Globus pallidus (tissue), 1 donor: ENCODE measurements at regions not wholly inside any gene's neighbourhood (a gene's known extent, or its start where the extent isn't known, plus 50 kb on each side); places are given as distances from the start of the nearest gene placed in this dataset.

ENCODE experiments used
- DNase-seq: peaks from one replicate; pipeline ENCODE4 v3.0.0-alpha.2; 2015; ENCODE audit warnings: low spot score

DNA sequence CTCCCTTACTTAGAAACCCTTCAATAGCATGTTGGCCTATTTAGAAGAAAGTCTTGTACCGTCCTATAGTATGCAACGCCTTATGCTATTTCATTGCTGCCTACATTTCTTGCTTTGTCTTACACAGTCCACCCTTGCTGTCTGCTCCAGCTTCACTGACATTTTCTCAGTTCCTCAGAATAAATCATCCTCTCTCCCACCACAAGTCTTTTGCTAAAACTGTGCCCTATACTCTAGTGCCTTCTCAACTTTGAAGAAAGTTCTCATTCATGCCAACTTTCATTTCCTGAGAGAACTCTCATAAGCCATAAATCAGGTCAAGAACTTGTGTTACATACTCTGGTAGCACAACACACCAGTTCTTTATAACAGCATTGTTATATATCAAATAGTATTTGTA is 54.3 kb upstream of the COL3A1 start:
- DNase-seq: no peak

DNA sequence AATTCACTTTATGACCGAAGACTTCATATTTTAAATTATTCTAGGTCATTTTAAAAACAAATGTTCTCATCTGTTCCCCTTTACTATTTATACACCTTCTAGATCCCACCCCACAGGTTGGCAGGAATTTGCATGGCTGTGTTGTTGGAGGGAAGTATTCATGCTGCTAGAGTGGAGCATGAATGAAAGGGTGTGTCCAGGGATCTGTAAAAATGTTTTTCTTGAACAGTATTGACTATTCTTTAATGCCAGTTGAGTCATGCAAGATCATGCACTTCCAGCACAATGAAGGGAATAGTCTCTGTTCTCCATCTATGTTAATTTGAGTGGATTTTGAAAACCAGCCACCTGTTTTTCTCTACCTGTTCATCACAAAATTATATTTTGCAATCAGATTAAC is 52.0 kb upstream of the COL3A1 start:
- no peak for DNase-seq
